Renal cortical epithelial cell (primary cell): ENCODE measurements at regions not wholly inside any gene's neighbourhood (a gene's known extent, or its start where the extent isn't known, plus 50 kb on each side); places are given as distances from the start of the nearest gene placed in this dataset.

Experiments
- DNase-seq: peaks from one replicate; pipeline ENCODE4 v3.0.0-alpha.2; 2011; ENCODE audit warnings: low read depth

DNA sequence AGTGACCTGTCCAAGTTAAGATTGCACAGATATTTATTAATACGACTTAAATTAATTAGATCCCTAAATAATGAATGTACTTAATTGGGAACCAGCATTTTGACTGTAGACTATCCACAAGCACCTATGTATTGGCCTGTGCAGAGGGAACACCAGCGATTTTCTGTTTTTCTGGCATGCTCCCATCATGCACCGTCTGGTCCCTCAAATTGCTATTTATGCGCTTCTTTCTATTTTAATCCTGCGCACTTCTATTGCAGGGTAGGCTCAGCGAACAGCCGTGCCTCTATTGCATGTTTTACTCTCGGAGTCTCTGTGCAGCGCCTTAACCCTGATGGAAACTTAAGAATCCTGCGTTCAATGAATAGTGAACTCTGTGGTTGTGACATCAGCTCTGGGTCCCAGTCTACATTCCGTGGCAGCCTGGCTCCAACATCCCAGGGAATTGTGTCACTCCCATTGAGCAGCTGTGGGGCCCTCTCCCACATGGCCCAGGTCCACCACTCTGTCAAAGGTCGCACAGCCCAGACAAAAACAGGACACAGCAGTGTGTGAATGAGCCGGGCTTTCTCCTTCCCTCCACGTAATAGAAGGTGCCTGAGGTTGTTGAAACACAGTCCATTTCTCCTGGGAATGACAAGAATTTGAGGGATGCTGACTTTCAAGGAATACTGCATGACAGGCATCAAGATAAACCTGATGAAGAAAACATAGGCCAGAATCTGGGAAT is 239.7 kb upstream of the KLF6 start:
- DNase-seq: no peak

DNA sequence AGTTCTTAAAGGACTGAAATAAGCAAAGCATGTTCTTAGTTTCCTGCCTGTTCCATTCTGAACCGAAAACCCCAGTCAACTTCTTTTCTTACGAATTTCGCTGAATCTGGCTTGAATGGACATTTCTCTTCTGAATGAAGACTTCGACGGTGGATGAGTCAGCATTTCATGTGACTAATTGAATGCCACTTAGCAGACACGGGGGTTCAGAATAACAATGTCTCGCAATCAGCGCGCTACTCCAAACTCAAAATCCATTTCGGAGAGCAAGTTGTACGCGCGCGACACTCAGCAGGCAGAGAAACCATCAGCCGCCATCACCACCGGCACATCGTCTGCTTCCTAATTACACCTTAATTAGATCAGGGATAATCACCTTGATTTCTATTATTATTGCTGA is 239.0 kb upstream of the KLF6 start:
- no peak for DNase-seq

GRCh38 chr10:4022473-4022872 is 237.5 kb upstream of the KLF6 start:
- DNase-seq: no peak

DNA sequence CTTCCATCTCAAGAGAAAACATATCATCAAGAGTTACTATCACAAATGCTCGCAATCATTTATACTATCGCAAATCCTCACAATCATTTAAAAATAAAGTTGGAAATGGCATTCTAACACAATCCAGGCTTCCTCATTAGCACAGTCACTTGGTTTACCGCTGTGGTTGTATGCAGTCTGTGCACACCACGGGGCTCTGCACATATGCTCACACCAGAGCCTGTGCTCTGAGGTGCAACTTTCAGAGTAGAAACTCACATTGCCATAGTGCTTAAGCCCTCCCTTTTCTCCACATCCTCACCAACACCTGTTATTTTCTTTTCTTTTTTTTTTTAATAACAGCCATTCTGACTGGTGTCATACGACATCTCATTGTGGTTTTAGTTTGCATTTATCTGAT is 235.6 kb upstream of the KLF6 start:
- DNase-seq: no peak

- DNase-seq: no peak
These were observed 233.1 kb upstream of the KLF6 start for GRCh38 chr10:4018054-4018511.

- no peak for DNase-seq
These were observed 232.3 kb upstream of the KLF6 start for GRCh38 chr10:4017336-4017735.

- no peak for DNase-seq
These were observed 231.3 kb upstream of the KLF6 start for GRCh38 chr10:4016214-4016740.

GRCh38 chr10:4013651-4014121 is 228.7 kb upstream of the KLF6 start:
- no peak for DNase-seq

DNA sequence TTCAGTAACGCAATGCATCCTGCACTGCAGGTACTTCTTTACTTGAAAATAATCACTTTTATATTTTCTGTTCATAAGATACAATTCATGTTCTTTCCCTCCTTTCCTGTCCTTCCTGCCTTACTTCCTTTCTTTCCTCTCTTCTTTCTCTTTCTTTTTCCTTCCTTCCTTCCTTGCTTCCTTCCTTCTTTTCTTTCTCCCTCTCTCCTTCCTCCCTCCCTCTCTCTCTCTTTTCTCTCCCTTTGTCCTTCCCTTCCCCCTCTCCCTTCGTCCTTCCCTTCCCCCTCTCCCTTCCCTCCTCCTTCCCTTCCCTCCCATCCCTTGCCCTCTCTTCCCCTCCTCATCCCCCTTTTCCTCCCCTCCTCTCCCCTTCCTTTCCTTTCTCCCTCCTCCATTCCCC is 227.8 kb upstream of the KLF6 start:
- DNase-seq: no peak

- no peak for DNase-seq
These were observed 226.3 kb upstream of the KLF6 start for GRCh38 chr10:4011136-4011812.

DNA sequence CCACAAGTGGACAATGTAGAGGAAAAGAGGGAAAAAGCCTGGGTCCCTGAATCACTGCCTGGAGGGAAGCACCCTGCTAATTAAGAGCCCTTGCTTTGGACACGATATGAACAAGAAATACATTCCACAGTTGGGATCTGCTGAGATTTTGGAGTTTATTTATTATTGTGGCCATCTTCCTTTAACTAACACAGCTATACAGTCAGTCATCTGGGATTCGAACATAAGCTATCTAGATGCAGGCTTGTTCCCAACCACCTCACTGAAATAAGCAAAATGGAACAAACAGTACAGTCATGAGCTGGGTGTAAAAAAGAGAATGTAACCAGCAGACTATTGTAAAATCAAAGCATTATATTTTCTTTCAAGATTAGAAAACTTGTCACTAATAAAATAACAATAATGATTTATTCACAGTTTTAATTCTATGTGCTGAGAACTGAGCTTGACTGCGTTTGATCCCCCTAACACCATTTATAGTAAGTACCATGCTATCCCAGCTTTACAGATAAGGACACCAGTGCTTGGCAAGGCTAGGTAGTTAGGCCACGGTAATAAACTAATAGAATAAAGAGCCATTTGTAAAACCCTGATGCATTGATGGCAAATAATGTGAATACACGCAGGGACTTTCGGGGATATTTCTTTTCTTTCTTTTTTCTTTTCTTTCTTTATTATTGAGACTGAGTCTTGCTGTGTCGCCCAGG is 223.8 kb upstream of the KLF6 start:
- DNase-seq: no peak

- DNase-seq: no peak
These were observed 222.8 kb upstream of the KLF6 start for GRCh38 chr10:4007771-4008170.

DNA sequence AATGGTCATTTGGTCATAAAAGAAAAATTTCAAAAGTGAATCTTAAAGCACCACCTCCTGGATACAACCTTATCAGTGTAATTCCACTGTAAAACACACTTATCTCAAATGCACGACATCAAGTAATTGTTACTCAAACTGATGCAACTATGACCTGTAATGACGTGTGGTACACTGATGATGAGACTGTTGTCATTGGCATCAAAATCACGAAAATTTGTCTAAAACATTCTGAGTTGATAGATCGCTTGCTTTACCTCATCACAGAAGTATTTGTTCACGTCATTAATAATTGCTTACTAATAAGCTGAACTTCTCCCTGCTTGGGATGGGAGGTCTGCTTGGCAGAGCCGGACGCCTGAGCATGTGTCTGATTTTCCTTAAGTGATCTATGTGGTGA is 221.8 kb upstream of the KLF6 start:
- no peak for DNase-seq

- DNase-seq: no peak
These were observed 221.0 kb upstream of the KLF6 start for GRCh38 chr10:4006051-4006450.

GRCh38 chr10:4004990-4005389 is 220.0 kb upstream of the KLF6 start:
- no peak for DNase-seq

- DNase-seq: no peak
These were observed 219.1 kb upstream of the KLF6 start for GRCh38 chr10:4004144-4004543.

DNA sequence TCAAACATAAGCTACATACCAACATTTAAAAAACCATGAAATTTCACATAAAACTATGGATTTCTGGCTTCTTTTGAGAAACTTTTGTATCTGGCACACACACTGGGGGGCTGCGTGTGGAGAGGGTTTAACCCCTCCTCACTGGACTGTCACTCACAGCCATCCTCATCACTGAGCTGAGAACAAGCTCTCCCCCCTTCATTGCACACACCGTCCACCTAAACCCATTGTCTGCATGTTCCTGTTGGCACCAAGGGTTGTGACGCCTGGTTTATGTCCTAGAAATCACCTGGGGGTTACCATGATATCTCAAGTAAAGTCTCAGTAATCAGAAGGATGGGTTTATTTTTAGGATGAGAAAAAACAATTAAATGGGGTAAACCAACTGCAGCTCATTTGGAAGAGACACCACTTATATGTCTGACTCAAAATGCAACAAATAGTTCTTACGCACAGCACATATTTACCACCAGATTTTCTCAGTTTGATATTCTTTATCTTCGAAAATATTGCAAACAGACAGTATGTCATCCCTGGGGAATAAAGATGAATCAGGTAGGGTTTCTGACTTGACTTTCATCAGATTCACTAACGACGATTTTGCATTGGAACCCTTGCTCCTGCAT is 218.5 kb upstream of the KLF6 start:
- no peak for DNase-seq

DNA sequence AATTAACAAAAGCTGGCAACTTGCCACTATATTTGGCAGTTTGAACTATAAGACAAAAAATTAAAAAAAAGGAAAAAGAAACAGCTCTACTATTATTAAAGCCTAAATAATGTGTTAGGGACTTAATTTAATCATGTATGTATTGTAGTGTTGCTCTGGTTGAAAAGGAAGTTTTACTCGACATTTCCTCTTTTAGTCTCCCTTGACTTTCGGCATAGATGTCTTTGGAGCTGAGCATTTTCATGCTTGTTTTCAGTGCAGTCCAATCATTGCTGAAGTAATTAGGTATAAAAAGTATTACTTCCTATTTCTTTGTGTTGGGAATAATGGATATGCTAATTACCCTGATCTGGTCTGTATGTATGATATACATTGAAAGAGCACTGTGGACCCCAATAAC is 216.8 kb upstream of the KLF6 start:
- no peak for DNase-seq

- no peak for DNase-seq
These were observed 214.6 kb upstream of the KLF6 start for GRCh38 chr10:3999642-4000041.

DNA sequence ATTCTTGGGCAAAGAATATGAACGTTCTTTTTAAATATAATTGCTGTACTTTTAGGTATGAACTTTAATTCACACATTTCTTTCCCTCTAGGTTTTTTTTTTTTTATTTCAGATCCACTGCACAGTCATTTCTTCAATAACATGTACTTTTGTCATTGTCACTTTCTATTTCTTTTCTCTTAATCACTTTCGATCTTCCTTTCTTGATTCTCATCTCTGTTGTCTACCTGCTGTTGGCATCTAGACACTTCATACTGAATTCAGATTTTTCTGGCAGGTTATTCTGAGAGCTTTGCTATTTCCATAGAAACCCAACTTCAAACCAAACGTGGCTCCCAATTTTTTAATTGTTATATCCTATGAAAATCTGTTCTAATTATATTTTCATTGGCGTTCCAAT is 211.7 kb upstream of the KLF6 start:
- DNase-seq: no peak

- DNase-seq: peak; percentile 46
These were observed 210.5 kb upstream of the KLF6 start for GRCh38 chr10:3995302-3996210.
